GM23248 (cell line): ENCODE measurements at regions not wholly inside any gene's neighbourhood (a gene's known extent, or its start where the extent isn't known, plus 50 kb on each side); places are given as distances from the start of the nearest gene placed in this dataset.

Source experiments
- EZH2 ChIP-seq: fragments of 200-600 bp; sonication (generic); IDR thresholded peaks from 2 replicates; pipeline ENCODE4 v1.6.1; 2018; ENCODE audit warnings: antibody characterized with exemption, mild to moderate bottlenecking; ENCODE audit not compliant: insufficient read depth, poor library complexity, severe bottlenecking
- EZH2phosphoT487 ChIP-seq: fragments of 200-600 bp; sonication (generic); IDR thresholded peaks from 2 replicates; pipeline ENCODE4 v1.6.1; 2018; ENCODE audit warnings: antibody characterized with exemption, moderate library complexity, mild to moderate bottlenecking, low read depth; ENCODE audit not compliant: insufficient read depth

GRCh38 chr2:134770702-134771101, 51.9 kb upstream of the TMEM163 start:
- no peak for TF ChIP-seq EZH2
- TF ChIP-seq EZH2phosphoT487: no peak
